Neural progenitor cell (in vitro differentiated cells): ENCODE measurements at regions not wholly inside any gene's neighbourhood (a gene's known extent, or its start where the extent isn't known, plus 50 kb on each side); places are given as distances from the start of the nearest gene placed in this dataset.

ENCODE experiments used
- DNase-seq: peaks from one replicate; pipeline ENCODE4 v3.0.0-alpha.2; 2016; ENCODE audit warnings: low spot score
- H2AFZ ChIP-seq: fragments of 200-600 bp; sonication (generic); replicated peaks from 2 replicates; pipeline ENCODE4 v1.6.1; 2016; ENCODE audit warnings: antibody characterized with exemption
- H3F3A ChIP-seq: fragments of 200-600 bp; sonication (generic); 2 replicates; pipeline ENCODE4 v1.6.1; 2016; ENCODE audit warnings: antibody characterized with exemption, low read depth
- H3K27ac ChIP-seq: fragments of 200-600 bp; sonication (generic); 2 replicates; pipeline ENCODE4 v1.5.1; 2016; ENCODE audit warnings: mild to moderate bottlenecking
- H3K27me3 ChIP-seq: fragments of 200-600 bp; sonication (generic); 2 replicates; pipeline ENCODE4 v1.6.1; 2016; ENCODE audit warnings: mild to moderate bottlenecking, moderate library complexity
- H3K36me3 ChIP-seq: fragments of 200-600 bp; sonication (generic); 2 replicates; pipeline ENCODE4 v1.5.1; 2016
- H3K4me1 ChIP-seq: fragments of 200-600 bp; sonication (generic); 2 replicates; pipeline ENCODE4 v1.6.1; 2016; ENCODE audit warnings: mixed run types
- H3K4me2 ChIP-seq: fragments of 200-600 bp; sonication (generic); 2 replicates; pipeline ENCODE4 v1.6.1; 2016
- H3K4me3 ChIP-seq: fragments of 200-600 bp; sonication (generic); 2 replicates; pipeline ENCODE4 v1.5.1; 2016
- H3K79me2 ChIP-seq: fragments of 200-600 bp; sonication (generic); 2 replicates; pipeline ENCODE4 v1.6.1; 2016; ENCODE audit warnings: low read depth
- H3K9ac ChIP-seq: fragments of 200-600 bp; sonication (generic); 2 replicates; pipeline ENCODE4 v1.6.1; 2016
- H3K9me3 ChIP-seq: fragments of 200-600 bp; sonication (generic); 2 replicates; pipeline ENCODE4 v1.5.1; 2016; ENCODE audit warnings: low read depth
- H4K20me1 ChIP-seq: fragments of 200-600 bp; sonication (generic); 2 replicates; pipeline ENCODE4 v1.6.1; 2016; ENCODE audit warnings: low read depth
- H3K27ac Mint-ChIP-seq: 3 replicates; pipeline ENCODE4 v1.8.0; 2021; ENCODE audit warnings: mixed read lengths
- H3K27me3 Mint-ChIP-seq: 2 replicates; pipeline ENCODE4 v1.8.0; 2022; ENCODE audit warnings: low read depth, mild to moderate bottlenecking, inconsistent platforms, moderate library complexity, mixed read lengths; ENCODE audit not compliant: insufficient read depth
- H3K36me3 Mint-ChIP-seq: 3 replicates; pipeline ENCODE4 v1.8.0; 2021; ENCODE audit warnings: mixed read lengths
- H3K4me1 Mint-ChIP-seq: 3 replicates; pipeline ENCODE4 v1.8.0; 2021; ENCODE audit warnings: mixed read lengths
- H3K4me3 Mint-ChIP-seq: 3 replicates; pipeline ENCODE4 v1.8.0; 2021; ENCODE audit warnings: mild to moderate bottlenecking, moderate library complexity, mixed read lengths
- H3K9me3 Mint-ChIP-seq: 3 replicates; pipeline ENCODE4 v1.8.0; 2020; ENCODE audit warnings: mixed read lengths
- EZH2 ChIP-seq: fragments of 200-600 bp; sonication (generic); IDR thresholded peaks from 2 replicates; pipeline ENCODE4 v1.6.1; 2017; ENCODE audit warnings: antibody characterized with exemption, mild to moderate bottlenecking, moderate library complexity
- EZH2phosphoT487 ChIP-seq: fragments of 200-600 bp; sonication (generic); IDR thresholded peaks from 2 replicates; pipeline ENCODE4 v1.6.1; 2017; ENCODE audit warnings: antibody characterized with exemption
- TF ChIP-seq, protein P1 (sequence below): fragments of 200-600 bp; sonication (generic); IDR thresholded peaks from 2 replicates; pipeline ENCODE4 v1.5.1; 2017; ENCODE audit warnings: antibody characterized with exemption, mild to moderate bottlenecking

DNA sequence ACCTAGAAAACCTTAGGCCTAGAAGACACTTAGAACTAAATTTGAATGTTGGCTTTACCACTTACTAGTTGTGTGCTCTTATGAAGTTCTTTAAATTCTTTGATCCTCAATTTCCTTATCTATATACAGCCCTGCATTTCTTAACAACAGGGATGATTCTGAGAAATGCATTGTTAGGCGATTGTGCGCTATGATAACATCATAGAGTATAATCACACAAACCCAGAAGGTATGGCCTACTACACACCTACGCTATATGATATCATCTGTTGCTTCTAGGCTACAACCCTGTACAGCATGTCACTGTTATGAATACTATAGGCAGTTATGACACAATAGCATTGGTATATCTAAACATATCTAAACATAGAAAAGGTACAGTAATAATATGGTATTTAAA, 137.4 kb downstream of the CHD1L start:
- no peak overlapping the region for H2AFZ ChIP-seq
- no peaks in the 10 kb centered on the region for H3F3A ChIP-seq
- no peak overlapping the region for H3K27ac Mint-ChIP-seq
- no peaks in the 10 kb centered on the region for H3K27me3 Mint-ChIP-seq
- H3K9me3 ChIP-seq, result no peaks in the 10 kb centered on the region
- no peaks in the 10 kb centered on the region for H3K36me3 Mint-ChIP-seq
- no peak overlapping the region for H3K4me3 Mint-ChIP-seq
- no peak overlapping the region for H3K27ac ChIP-seq
- H3K9ac ChIP-seq, result no peak overlapping the region
- no peaks in the 10 kb centered on the region for H3K4me1 Mint-ChIP-seq
- H4K20me1 ChIP-seq, result no peaks in the 10 kb centered on the region
- DNase-seq, result no peak
- H3K36me3 ChIP-seq, result no peaks in the 10 kb centered on the region
- no peak overlapping the region for H3K4me2 ChIP-seq
- no peaks in the 10 kb centered on the region for H3K79me2 ChIP-seq
- peaks cover 3% of the 10 kb centered on the region for H3K9me3 Mint-ChIP-seq
- no peaks in the 10 kb centered on the region for H3K27me3 ChIP-seq
- peaks cover 5% of the 10 kb centered on the region for H3K4me1 ChIP-seq
- TF ChIP-seq EZH2phosphoT487 (no peak), EZH2 (no peak)
- TF ChIP-seq, protein P1, sequence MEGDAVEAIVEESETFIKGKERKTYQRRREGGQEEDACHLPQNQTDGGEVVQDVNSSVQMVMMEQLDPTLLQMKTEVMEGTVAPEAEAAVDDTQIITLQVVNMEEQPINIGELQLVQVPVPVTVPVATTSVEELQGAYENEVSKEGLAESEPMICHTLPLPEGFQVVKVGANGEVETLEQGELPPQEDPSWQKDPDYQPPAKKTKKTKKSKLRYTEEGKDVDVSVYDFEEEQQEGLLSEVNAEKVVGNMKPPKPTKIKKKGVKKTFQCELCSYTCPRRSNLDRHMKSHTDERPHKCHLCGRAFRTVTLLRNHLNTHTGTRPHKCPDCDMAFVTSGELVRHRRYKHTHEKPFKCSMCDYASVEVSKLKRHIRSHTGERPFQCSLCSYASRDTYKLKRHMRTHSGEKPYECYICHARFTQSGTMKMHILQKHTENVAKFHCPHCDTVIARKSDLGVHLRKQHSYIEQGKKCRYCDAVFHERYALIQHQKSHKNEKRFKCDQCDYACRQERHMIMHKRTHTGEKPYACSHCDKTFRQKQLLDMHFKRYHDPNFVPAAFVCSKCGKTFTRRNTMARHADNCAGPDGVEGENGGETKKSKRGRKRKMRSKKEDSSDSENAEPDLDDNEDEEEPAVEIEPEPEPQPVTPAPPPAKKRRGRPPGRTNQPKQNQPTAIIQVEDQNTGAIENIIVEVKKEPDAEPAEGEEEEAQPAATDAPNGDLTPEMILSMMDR, result no peak
- H3K4me3 ChIP-seq, result no peak overlapping the region

DNA sequence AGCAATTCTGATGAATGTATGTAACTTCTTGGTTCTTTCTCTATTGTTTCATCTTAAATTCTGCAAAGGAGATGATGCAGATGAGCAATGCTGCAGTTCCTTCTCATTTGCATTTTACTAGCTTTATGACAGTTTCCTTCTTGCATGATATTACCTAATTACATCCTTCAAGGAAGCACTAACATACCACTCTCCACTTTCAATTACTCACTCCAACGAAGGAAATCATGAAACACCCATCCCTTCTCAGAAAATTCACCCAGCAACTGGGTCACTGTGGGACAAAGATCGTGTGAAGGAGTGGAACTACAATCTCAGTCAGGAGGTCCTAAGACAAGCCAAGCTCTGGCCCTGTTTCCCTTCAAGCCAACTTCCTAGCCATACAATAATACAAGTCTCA, 142.3 kb downstream of the CHD1L start:
- no peaks in the 10 kb centered on the region for H3K27me3 Mint-ChIP-seq
- no peaks in the 10 kb centered on the region for H3K36me3 Mint-ChIP-seq
- Histone ChIP-seq H3K9me3 (no peaks in the 10 kb centered on the region), H3K4me2 (no peak overlapping the region), H3K4me1 (no peaks in the 10 kb centered on the region), H3K27ac (no peak overlapping the region), H3K79me2 (no peaks in the 10 kb centered on the region), H4K20me1 (no peaks in the 10 kb centered on the region), H3K27me3 (no peaks in the 10 kb centered on the region), H3K9ac (no peak overlapping the region), H2AFZ (no peak overlapping the region), H3K4me3 (no peak overlapping the region), H3F3A (no peaks in the 10 kb centered on the region), H3K36me3 (no peaks in the 10 kb centered on the region)
- no peak overlapping the region for H3K27ac Mint-ChIP-seq
- no peaks in the 10 kb centered on the region for H3K9me3 Mint-ChIP-seq
- TF ChIP-seq, protein P1, result no peak
- TF ChIP-seq EZH2phosphoT487, result no peak
- no peak for TF ChIP-seq EZH2
- DNase-seq, result no peak
- no peak overlapping the region for H3K4me3 Mint-ChIP-seq
- H3K4me1 Mint-ChIP-seq, result no peaks in the 10 kb centered on the region

DNA sequence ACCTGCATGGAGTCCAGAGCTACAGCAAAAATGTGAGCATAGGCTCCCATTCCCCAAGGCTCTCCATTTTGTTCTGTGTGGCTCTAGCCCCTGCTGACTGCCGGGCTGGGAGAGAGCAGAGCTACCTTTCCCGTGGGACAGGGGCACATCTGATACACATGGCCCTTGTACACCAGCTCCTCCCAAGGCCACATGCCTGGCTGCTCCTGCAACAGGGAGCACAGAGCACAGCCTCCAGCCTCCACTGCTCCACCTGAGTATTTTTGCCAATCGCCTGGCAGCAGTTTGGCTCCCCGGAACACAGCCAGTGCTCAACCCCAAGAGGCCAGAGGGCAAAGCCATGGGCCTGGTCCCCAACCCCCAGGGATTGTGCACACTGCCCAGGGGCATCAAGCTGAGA, 146.5 kb downstream of the CHD1L start:
- H3K27ac Mint-ChIP-seq, result no peak overlapping the region
- H3K9me3 ChIP-seq, result no peaks in the 10 kb centered on the region
- no peaks in the 10 kb centered on the region for H3K4me1 ChIP-seq
- H3K9ac ChIP-seq, result no peak overlapping the region
- no peaks in the 10 kb centered on the region for H3K36me3 ChIP-seq
- H3K27me3 Mint-ChIP-seq, result no peaks in the 10 kb centered on the region
- H4K20me1 ChIP-seq, result no peaks in the 10 kb centered on the region
- no peak for DNase-seq
- no peaks in the 10 kb centered on the region for H3K4me1 Mint-ChIP-seq
- TF ChIP-seq EZH2, result no peak
- no peak for TF ChIP-seq EZH2phosphoT487
- TF ChIP-seq, protein P1, result no peak
- no peaks in the 10 kb centered on the region for H3K27me3 ChIP-seq
- no peak overlapping the region for H3K27ac ChIP-seq
- H3K9me3 Mint-ChIP-seq, result peaks cover 7% of the 10 kb centered on the region
- H3K4me3 ChIP-seq, result no peak overlapping the region
- no peaks in the 10 kb centered on the region for H3K79me2 ChIP-seq
- H3F3A ChIP-seq, result no peaks in the 10 kb centered on the region
- H3K4me3 Mint-ChIP-seq, result no peak overlapping the region
- H3K4me2 ChIP-seq, result no peak overlapping the region
- no peaks in the 10 kb centered on the region for H3K36me3 Mint-ChIP-seq
- peak overlapping the region; percentile 71 for H2AFZ ChIP-seq
